ENCODE measurements at regions not wholly inside any gene's neighbourhood (a gene's known extent, or its start where the extent isn't known, plus 50 kb on each side); places are given as distances from the start of the nearest gene placed in this dataset.
A peak's percentile ranks its signal among the peaks of the same experiment; 100 is the strongest.

GRCh38 chr6:10084111-10084986, 330.5 kb downstream of the TFAP2A start:
- H3K27ac Mint-ChIP-seq, result no peak overlapping the region
- no peak overlapping the region for H4K91ac ChIP-seq (ENCODE audit: insufficient read length, low read depth, low read length)
- H3K27me3 ChIP-seq (ENCODE audit: insufficient read depth, low read length), result no peaks in the 10 kb centered on the region
- no peak overlapping the region for H3K14ac ChIP-seq (ENCODE audit: insufficient read depth, low read length)
- H2BK20ac ChIP-seq (ENCODE audit: low read depth, low read length, poor library complexity, severe bottlenecking), result no peak overlapping the region
- H3K23ac ChIP-seq (ENCODE audit: insufficient read length, low read depth, low read length), result no peak overlapping the region
- H4K5ac ChIP-seq (ENCODE audit: insufficient read length, low read depth, low read length), result no peak overlapping the region
- H2BK5ac ChIP-seq (ENCODE audit: insufficient read length, low read length), result no peak overlapping the region
- no peaks in the 10 kb centered on the region for H3K79me1 ChIP-seq (ENCODE audit: insufficient read depth, low read depth, low read length, poor library complexity, severe bottlenecking)
- H3K4me2 ChIP-seq (ENCODE audit: insufficient read depth, insufficient read length, low read length), result no peak overlapping the region
- H3K56ac ChIP-seq (ENCODE audit: insufficient read length, low read depth, low read length), result no peak overlapping the region
- H3T11ph ChIP-seq (ENCODE audit: low read length), result no peak overlapping the region
- no peaks in the 10 kb centered on the region for H3K9me3 ChIP-seq (ENCODE audit: control insufficient read depth, low read depth, low read length)
- no peaks in the 10 kb centered on the region for H3K9me3 Mint-ChIP-seq
- no peaks in the 10 kb centered on the region for H4K20me1 ChIP-seq (ENCODE audit: control insufficient read depth, insufficient read depth, insufficient read length)
- H3K4me3 Mint-ChIP-seq, result no peak overlapping the region
- no peak overlapping the region for H2BK12ac ChIP-seq (ENCODE audit: insufficient read length, low read depth, low read length)
- H3K79me2 ChIP-seq (ENCODE audit: insufficient read depth, low read length), result no peaks in the 10 kb centered on the region
- DNase-seq, result no peak
- WGBS (ENCODE audit: extremely low coverage, insufficient read length, low lambda C conversion rate), result no CpG with 5 or more reads among the region's 14 CpGs
- no peak overlapping the region for H3K9ac ChIP-seq (ENCODE audit: extremely low read depth, insufficient read length, low read length)
- no peak overlapping the region for H4K8ac ChIP-seq (replicated peaks; ENCODE audit: insufficient read length, low read depth, low read length)
- no peak overlapping the region for H3K27ac ChIP-seq (ENCODE audit: insufficient read length, low read depth, low read length)
- no peak overlapping the region for H3K18ac ChIP-seq (ENCODE audit: insufficient read length, low read depth, low read length)
- TF ChIP-seq CTCF (conservative IDR thresholded peaks at IDR 0.05), result 0 out of 3 replicates have a peak, but pooled peaks have one; percentile 9
- H2BK120ac ChIP-seq (ENCODE audit: low read depth, low read length, poor library complexity, severe bottlenecking), result no peak overlapping the region
- no peaks in the 10 kb centered on the region for H3K4me1 ChIP-seq (ENCODE audit: insufficient read depth, low read length)
- H3K27me3 Mint-ChIP-seq (ENCODE audit: low read depth), result peaks cover 1% of the 10 kb centered on the region; the same call in 1 of the 2 replicates
- H2AFZ ChIP-seq (ENCODE audit: low read length), result no peak overlapping the region
- no peak overlapping the region for H2AK5ac ChIP-seq (ENCODE audit: insufficient read length, low read length)
- H3K4ac ChIP-seq (ENCODE audit: low read depth, low read length), result no peak overlapping the region
- H3K4me1 Mint-ChIP-seq, result no peaks in the 10 kb centered on the region
- no peaks in the 10 kb centered on the region for H3K36me3 Mint-ChIP-seq (ENCODE audit: insufficient read depth in 1 of 3, low read depth in 3 of 3)
- H2BK15ac ChIP-seq (ENCODE audit: low read depth, low read length), result no peak overlapping the region
- no peaks in the 10 kb centered on the region for H3K23me2 ChIP-seq (ENCODE audit: insufficient read length, low read depth, low read length, poor library complexity, severe bottlenecking)

Measured in H9 (cell line).